HG03280 (cell line): ENCODE measurements at regions not wholly inside any gene's neighbourhood (a gene's known extent, or its start where the extent isn't known, plus 50 kb on each side); places are given as distances from the start of the nearest gene placed in this dataset.

Experiments used
- ATAC-seq: cut with Tn5 transposase; IDR thresholded peaks from one replicate; pipeline ENCODE4 v1.9.1; 2021; ENCODE audit warnings: mild to moderate bottlenecking, moderate library complexity; ENCODE audit not compliant: unreplicated experiment

DNA sequence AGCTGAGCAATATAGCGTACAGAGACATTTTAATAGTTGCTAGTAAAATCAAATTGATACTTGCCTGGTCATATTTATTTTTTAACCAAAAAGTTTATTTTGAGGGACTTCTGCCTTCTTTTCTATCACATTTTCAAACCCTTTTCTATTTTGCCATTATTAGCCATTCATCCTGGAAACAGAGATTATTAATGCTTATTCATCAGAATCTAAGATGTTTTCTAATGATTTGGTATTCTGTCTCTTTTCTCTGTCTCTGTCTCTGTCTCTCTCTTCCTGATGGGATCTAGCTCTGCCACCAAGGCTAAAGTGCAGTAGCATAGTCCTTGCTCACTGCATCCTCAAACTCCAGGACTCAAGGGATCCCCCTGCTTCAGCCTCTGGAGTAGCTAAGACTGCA lies 871.3 kb upstream of the CDH8 start:
- no peak for ATAC-seq

GRCh38 chr16:62903961-62904502 lies 867.8 kb upstream of the CDH8 start:
- ATAC-seq = no peak

DNA sequence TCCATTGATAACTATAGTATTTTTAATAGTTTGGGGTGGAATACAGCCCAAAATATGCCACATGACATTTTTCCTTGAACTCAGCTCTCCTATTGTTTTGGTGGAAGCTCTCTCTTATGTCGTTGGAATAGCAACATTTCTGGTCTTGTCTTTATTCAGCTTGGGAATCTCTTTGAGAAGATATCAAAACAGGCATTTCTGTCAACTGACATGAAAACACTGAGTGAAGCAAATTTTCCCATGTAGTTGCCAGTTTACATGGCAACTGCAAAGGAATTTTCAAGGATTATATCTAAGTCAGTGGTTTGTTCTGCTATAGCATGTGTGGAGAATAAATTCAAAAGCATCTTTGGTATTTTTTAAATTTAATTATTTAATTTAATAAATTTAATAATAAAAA lies 863.5 kb upstream of the CDH8 start:
- no peak for ATAC-seq

DNA sequence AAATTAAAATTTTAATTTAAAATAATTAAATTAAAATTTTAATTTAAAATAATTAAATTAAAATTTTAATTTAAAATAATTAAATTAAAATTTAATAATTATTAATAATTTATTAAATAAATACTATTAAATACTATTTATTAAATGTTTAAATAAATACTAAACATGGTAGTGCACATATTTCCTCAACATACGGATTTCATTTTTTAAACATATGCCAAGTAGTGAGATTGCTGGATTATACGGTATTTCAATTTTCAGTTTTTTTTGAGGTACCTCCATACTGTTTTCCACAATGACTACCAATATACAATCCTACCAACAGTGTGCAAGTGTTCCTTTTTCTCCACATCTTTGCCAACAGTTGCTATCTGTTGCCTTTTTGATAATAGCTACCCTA lies 852.9 kb upstream of the CDH8 start:
- ATAC-seq = no peak

- no peak for ATAC-seq
Measured at GRCh38 chr16:62883509-62883908, 847.3 kb upstream of the CDH8 start.

- ATAC-seq = no peak
Measured at GRCh38 chr16:62882552-62883221, 846.4 kb upstream of the CDH8 start.

DNA sequence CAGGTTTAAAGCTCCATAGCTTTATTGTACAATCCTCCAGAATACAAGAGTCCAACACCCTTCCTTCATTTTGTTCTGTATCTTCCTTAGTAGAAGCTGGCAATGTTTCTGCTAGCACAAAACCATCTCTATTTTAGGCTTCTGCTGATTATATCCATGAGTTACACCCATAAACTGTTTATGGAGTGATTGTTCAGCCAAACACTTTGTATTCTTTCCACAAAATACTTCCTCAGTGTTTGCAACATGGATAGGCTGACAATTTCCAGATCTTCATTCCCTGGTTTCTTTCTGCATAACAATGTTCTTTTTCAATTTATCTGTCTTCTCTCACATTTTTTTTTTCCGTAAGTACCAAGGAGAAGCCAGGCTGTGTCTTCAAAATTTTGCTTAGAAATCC lies 839.9 kb upstream of the CDH8 start:
- ATAC-seq = no peak

DNA sequence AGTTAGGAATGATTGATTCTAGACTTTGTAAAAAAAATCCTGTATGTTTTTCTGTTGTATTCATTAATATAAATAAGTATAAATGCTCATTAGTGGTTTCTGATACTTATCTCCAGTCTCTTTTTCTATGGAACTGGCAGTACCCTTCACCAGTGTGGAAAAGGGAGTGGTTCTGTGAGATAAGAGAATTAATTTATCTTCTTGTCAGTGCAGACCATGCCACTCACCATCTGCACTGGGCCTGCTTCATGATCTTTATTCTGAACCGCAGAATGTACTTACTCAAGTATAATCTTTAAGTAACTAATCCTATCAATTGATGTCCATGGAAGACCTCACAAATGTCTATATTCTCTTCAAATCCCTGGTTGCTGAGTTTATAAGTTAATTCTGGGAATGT lies 836.1 kb upstream of the CDH8 start:
- ATAC-seq = no peak

- ATAC-seq = no peak
Measured at GRCh38 chr16:62870554-62870953, 834.3 kb upstream of the CDH8 start.

GRCh38 chr16:62869837-62870236 lies 833.6 kb upstream of the CDH8 start:
- ATAC-seq = no peak

DNA sequence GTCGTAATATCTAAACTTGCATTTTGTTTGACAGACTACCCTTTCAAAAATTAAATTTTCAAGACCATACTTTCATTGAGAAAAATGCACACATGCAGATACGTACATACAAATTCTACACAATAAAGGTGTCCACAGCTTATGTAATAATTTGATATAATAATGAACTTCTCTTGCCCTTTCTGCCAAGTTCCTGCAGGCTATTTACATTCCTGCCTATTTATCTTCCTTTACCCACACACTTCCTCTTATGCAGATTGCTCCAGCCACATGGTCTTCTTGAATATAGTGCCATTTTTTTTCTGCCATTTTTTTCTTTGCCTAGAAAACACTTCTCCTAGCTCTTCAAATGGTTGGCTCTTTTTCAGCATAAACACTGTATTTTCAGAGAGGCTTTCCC lies 826.9 kb upstream of the CDH8 start:
- ATAC-seq = no peak

DNA sequence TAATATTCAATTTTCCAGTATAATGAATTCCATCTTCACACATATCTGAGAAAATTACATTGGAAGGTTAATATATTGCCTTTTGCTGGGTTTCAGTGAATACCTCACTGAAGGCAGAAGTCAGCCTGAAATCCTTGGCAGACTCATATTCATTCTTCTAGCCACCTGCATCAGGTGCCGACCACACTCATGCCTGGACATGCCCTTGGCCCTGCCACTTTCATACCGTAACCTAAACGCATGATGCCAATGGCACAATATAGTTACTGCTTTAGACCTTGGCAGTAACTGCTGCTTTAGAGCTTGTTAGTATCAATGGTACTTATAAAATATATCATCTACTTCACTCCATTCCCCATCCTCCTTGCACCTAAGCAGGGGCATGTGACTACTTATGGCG lies 817.6 kb upstream of the CDH8 start:
- ATAC-seq = no peak

DNA sequence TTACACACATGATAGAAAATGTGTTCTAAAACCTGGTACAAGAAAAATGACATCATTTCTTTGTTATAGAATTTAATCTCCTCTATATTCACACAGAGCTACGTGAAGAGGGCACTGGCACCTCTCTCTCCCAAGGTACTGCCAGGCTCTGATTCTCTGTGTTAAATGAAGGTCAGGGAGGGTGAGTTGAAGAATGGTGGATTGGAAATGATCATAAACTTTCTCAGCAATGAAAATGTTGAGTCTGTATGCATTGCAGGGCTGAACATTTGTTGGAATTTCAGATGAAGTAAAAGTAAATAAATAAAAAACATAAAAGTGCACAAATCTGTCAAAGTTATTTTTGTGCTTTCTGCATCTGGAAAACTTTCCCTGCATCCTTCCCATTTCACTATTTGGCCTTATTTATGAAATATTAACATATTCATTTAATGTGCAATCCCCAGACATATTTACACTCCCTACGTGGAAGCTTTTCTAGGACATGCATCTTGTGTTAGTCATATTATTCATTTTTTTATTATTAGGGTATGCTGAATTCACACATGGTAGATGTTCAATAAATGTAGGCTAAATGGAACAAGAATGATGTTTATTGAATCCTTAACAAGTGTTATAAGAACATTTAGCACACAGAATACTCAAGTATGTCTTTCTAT lies 810.3 kb upstream of the CDH8 start:
- ATAC-seq = no peak

GRCh38 chr16:62832214-62832613 lies 796.0 kb upstream of the CDH8 start:
- no peak for ATAC-seq

- no peak for ATAC-seq
Measured at GRCh38 chr16:62831235-62831850, 795.1 kb upstream of the CDH8 start.

DNA sequence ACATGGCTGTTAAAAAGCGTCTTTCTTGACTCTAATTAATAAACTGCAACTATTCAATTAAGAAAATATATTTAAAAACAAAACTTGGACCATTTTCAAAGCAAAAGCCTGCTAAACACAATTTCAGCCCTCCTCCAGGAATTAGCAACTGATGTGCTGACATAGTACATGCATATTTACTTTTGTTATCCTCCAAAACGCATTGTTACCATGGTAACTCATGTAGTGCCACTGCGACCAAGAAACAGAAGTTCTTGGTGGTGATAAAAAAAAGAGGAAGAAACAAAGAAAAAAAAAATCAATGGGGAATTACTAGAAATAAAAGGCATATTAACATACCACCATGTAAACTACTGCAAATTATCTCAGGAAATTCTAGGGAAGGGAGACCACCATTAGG lies 793.4 kb upstream of the CDH8 start:
- ATAC-seq = no peak

GRCh38 chr16:62829084-62829483 lies 792.8 kb upstream of the CDH8 start:
- no peak for ATAC-seq

DNA sequence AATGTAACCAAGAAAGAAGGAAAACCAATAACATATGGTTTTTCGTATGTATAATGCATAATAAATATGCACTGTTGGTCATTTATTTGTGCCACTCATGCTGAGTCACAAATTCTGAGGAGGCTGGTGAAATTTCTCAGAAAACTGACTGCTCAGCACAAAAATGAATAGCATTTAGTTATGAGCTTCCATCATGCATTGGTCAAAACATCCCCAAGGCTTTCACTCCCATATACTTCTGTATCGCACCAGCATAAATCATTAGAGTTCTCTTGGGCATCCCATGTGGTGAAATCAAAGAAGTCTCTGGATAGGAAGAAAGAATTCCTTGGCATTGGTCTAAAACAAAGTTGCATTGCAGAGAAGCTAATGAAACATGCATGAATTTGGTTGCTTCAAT lies 785.6 kb upstream of the CDH8 start:
- no peak for ATAC-seq

DNA sequence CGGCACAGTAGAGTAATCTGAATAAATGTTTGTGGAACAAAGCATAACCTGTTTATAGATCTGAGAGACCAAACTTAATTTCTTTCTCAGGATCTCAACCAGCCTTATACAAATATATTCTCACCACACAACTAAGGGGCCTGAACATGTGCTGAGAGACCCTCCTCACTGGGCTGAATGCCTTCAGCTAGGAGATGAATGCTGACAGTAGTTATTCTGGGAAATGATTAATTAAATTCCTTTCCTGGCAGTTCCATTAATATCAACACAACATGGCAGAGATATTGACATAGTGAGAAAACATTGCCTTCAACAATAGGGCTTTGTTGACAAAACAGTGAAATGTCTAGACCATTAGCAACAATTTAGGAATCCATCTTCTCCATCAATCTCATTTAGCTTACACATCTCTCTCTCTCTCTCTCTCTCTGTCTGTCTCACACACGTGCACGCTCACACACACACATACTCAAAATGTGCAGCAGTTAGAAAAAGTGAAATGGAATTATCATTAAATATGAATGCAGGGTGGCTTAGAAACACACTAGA lies 780.8 kb upstream of the CDH8 start:
- ATAC-seq = no peak

DNA sequence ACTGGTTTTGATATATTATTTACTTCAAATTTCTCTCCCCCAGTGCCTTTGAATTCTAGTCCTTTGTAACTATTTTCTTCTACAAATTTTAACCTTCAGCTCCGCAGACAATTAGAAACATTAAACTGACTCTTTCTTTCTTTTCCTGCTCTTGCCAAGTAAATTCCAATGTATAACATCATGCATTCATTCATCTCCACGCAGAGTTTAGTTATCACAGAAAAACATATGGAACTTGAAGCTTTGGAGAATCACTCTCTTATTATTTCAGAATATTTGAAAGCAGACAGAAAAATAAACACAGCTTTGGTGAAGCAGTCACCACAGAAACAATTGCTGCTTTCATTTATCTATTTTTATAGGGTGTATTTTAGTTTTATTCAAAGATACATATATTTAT lies 778.7 kb upstream of the CDH8 start:
- no peak for ATAC-seq

GRCh38 chr16:62805221-62805857 lies 769.1 kb upstream of the CDH8 start:
- no peak for ATAC-seq
